ES-I3 (cell line): ENCODE measurements at regions not wholly inside any gene's neighbourhood (a gene's known extent, or its start where the extent isn't known, plus 50 kb on each side); places are given as distances from the start of the nearest gene placed in this dataset.

ENCODE experiments used
- H3K36me3 ChIP-seq: 2 replicates; pipeline ENCODE4 v1.6.1; 2013; ENCODE audit warnings: mild to moderate bottlenecking, low read length, control low read depth, moderate library complexity; ENCODE audit not compliant: insufficient read depth
- H3K4me1 ChIP-seq: 2 replicates; pipeline ENCODE4 v1.6.1; 2013; ENCODE audit warnings: mild to moderate bottlenecking, control low read depth, low read length; ENCODE audit not compliant: insufficient read depth
- H3K9ac ChIP-seq: 2 replicates; pipeline ENCODE4 v1.6.1; 2013; ENCODE audit warnings: low read depth, mild to moderate bottlenecking, low read length, moderate library complexity
- H3K9me3 ChIP-seq: 2 replicates; pipeline ENCODE4 v1.6.1; 2013; ENCODE audit warnings: mild to moderate bottlenecking, low read length, moderate library complexity; ENCODE audit not compliant: control insufficient read depth, insufficient read depth

DNA sequence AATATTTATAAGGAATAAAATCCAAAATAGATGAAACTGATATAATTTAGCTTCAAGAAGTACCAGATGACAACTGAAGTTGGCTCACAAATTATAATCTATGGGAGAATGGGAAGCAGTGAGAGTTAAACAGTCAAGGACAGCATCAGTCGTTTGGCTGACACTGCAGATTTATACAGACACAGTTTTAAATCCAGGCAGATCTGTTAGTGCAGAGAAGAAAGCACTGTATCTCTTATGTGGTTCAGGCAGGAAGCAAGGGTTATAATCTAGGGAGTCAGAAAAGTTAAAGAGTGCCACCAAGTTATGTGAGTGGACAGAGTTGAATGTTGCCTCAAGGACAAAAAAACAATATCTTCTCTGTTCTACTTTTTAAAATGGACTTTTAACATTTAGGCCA is 880.2 kb downstream of the TSN start:
- Histone ChIP-seq H3K9ac (no peak overlapping the region), H3K4me1 (peaks cover 9% of the 10 kb centered on the region; the same call in 1 of the 2 replicates), H3K9me3 (no peaks in the 10 kb centered on the region), H3K36me3 (no peaks in the 10 kb centered on the region)

- Histone ChIP-seq H3K36me3 (no peaks in the 10 kb centered on the region), H3K9me3 (no peaks in the 10 kb centered on the region), H3K4me1 (peaks cover 9% of the 10 kb centered on the region; the same call in 1 of the 2 replicates), H3K9ac (no peak overlapping the region)
Observed at GRCh38 chr2:122636097-122636496, 880.6 kb downstream of the TSN start.

DNA sequence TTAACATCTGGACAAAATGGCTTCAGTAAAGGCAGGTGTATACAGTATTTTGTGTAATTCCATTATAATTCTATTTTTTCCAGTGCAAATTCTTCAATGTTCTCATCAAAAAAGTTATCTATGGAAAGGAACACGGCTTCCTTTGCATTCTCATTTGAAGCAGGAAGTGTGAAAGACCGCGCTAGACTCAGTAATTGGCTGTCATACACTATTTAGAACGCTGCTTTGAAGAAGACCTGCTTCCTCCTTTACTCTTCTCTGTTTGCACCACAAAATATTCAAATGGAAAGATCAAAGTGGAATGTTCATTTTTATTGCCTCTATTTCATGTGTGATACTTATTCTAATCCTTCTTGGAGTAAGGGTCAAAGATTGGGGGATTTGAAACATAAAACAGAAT is 883.7 kb downstream of the TSN start:
- Histone ChIP-seq H3K9me3 (no peaks in the 10 kb centered on the region), H3K36me3 (no peaks in the 10 kb centered on the region), H3K9ac (no peak overlapping the region), H3K4me1 (peaks cover 9% of the 10 kb centered on the region; the same call in 1 of the 2 replicates)

DNA sequence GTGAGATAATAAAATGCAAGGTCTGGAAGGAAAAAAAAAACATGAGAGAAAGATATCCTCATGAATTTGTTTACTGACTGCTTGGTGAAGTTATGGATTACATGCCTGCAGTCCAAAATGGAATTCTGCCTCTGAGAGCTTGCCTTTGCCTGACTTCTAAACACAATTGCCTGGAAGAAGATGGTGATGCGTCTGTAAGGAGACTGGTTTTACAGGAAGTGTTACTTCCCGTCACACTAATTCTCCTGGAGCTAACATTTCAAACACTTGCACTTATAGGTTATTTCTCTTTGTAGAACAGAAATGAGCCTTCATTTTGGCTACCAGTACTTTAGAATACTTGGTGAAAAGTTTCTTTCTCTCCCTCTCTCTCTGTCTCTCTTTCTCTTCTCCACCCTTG is 884.3 kb downstream of the TSN start:
- Histone ChIP-seq H3K36me3 (no peaks in the 10 kb centered on the region), H3K9ac (no peak overlapping the region), H3K9me3 (no peaks in the 10 kb centered on the region), H3K4me1 (peaks cover 9% of the 10 kb centered on the region; the same call in 1 of the 2 replicates)

- Histone ChIP-seq H3K4me1 (no peaks in the 10 kb centered on the region), H3K9ac (no peak overlapping the region), H3K36me3 (no peaks in the 10 kb centered on the region), H3K9me3 (no peaks in the 10 kb centered on the region)
Observed at GRCh38 chr2:122643725-122644329, 888.4 kb downstream of the TSN start.

GRCh38 chr2:122651236-122651635 is 895.8 kb downstream of the TSN start:
- H3K4me1 ChIP-seq = peaks cover 12% of the 10 kb centered on the region
- no peak overlapping the region for H3K9ac ChIP-seq
- H3K9me3 ChIP-seq = no peaks in the 10 kb centered on the region
- no peaks in the 10 kb centered on the region for H3K36me3 ChIP-seq

DNA sequence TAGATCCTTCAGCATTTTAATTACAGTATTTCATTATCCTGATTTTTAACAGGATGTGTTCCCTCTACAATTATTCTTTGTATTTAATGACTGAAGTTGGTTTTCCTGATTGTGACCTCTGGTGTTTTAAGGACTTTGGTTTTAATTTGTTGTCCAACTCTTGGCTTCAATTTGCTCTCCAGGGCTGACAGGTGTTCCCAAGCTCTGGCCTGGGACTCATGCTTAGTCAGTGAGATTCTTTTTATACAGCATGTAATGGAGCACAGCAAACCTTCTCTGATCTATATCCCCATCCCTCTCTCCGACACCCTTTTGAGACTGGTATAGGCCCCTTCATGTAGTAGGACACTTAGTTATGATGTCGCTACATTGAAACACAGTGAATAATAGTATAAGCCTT is 896.3 kb downstream of the TSN start:
- no peak overlapping the region for H3K9ac ChIP-seq
- no peaks in the 10 kb centered on the region for H3K36me3 ChIP-seq
- H3K9me3 ChIP-seq = no peaks in the 10 kb centered on the region
- peaks cover 17% of the 10 kb centered on the region for H3K4me1 ChIP-seq

- peaks cover 17% of the 10 kb centered on the region for H3K4me1 ChIP-seq
- H3K9me3 ChIP-seq = no peaks in the 10 kb centered on the region
Observed at GRCh38 chr2:122652670-122653069, 897.2 kb downstream of the TSN start.

GRCh38 chr2:122656403-122656802 is 901.0 kb downstream of the TSN start:
- H3K4me1 ChIP-seq = peaks cover 17% of the 10 kb centered on the region
- no peak overlapping the region for H3K9ac ChIP-seq
- H3K9me3 ChIP-seq = no peaks in the 10 kb centered on the region
- H3K36me3 ChIP-seq = no peaks in the 10 kb centered on the region

More at GRCh38 chr2:122652670-122653069, 897.2 kb downstream of the TSN start:
- Histone ChIP-seq H3K36me3 (no peaks in the 10 kb centered on the region), H3K9ac (no peak overlapping the region)

GRCh38 chr2:122660786-122661634 is 905.6 kb downstream of the TSN start:
- Histone ChIP-seq H3K9me3 (no peaks in the 10 kb centered on the region), H3K9ac (peak overlapping the region; percentile 54), H3K36me3 (no peaks in the 10 kb centered on the region), H3K4me1 (peaks cover 13% of the 10 kb centered on the region)

DNA sequence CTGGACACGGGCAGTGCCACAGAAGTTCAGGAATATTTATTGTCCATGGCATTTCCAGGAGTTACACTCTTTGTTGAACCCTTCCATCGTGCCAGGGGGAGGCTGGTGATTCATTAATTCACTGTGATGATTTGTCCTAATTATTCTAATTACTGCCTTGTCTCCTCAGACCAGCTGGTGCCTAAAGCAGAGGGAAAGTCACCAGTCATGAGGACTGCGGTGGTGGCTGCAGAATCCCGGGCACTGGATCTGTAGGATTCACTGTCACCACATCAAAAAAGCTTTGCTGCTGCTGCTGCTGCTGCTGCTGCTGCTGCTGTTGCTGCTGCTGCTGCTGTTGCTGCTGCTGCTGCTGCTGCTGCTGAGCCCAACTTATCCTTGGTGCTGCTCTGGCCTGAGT is 908.2 kb downstream of the TSN start:
- no peaks in the 10 kb centered on the region for H3K36me3 ChIP-seq
- no peak overlapping the region for H3K9ac ChIP-seq
- peaks cover 5% of the 10 kb centered on the region; the same call in 1 of the 2 replicates for H3K4me1 ChIP-seq

GRCh38 chr2:122669627-122670026 is 914.2 kb downstream of the TSN start:
- Histone ChIP-seq H3K9me3 (no peaks in the 10 kb centered on the region), H3K9ac (no peak overlapping the region), H3K36me3 (no peaks in the 10 kb centered on the region), H3K4me1 (no peaks in the 10 kb centered on the region)

More for the DNA sequence above, 908.2 kb downstream of the TSN start:
- H3K9me3 ChIP-seq = no peaks in the 10 kb centered on the region

- Histone ChIP-seq H3K9me3 (no peaks in the 10 kb centered on the region), H3K9ac (no peak overlapping the region), H3K4me1 (no peaks in the 10 kb centered on the region), H3K36me3 (no peaks in the 10 kb centered on the region)
Observed at GRCh38 chr2:122670897-122671296, 915.4 kb downstream of the TSN start.

- Histone ChIP-seq H3K9me3 (no peaks in the 10 kb centered on the region), H3K4me1 (no peaks in the 10 kb centered on the region), H3K9ac (no peak overlapping the region), H3K36me3 (no peaks in the 10 kb centered on the region)
Observed at GRCh38 chr2:122680662-122681061, 925.2 kb downstream of the TSN start.

- no peaks in the 10 kb centered on the region for H3K9me3 ChIP-seq
- H3K9ac ChIP-seq = no peak overlapping the region
- no peaks in the 10 kb centered on the region for H3K4me1 ChIP-seq
- H3K36me3 ChIP-seq = no peaks in the 10 kb centered on the region
Observed at GRCh38 chr2:122681626-122682025, 926.2 kb downstream of the TSN start.
